ENCODE measurements at regions not wholly inside any gene's neighbourhood (a gene's known extent, or its start where the extent isn't known, plus 50 kb on each side); places are given as distances from the start of the nearest gene placed in this dataset.

DNA sequence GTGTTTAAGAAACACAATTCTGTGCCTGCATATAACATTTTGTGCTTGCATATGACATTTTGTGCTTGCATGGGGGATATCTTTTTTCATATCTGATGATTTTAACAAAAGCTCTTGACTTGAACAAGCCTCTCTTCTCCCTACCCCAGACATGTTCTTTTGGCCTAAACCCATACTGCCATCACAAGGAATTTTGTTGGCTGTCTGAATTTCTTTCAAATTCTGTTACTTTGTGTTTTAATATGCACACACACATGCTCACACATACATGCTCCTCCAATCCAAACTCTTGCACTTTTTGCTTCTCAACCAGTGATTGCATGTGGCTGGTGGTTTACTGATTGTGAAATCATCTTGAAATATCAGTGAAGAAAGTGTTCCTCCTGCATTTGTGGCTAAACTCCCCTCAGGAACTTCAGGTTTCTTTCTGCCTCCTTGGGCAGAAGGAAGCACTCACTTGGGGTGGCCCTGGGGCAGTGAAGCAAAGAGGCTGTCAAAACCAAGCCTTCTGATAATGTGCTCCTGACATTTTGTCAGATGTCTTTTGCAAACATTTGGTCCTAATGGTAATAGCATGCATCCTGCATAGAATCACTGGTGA, 377.2 kb upstream of the KLF4 start:
- Histone ChIP-seq H3K79me2 (ENCODE audit: insufficient read depth, low read length) (no peaks in the 10 kb centered on the region), H4K20me1 (ENCODE audit: insufficient read depth, low read length) (no peaks in the 10 kb centered on the region), H3K36me3 (replicated peaks in 1 of 2; ENCODE audit: control insufficient read depth in 1 of 2, insufficient read depth in 2 of 2, low read length in 2 of 2) (no peaks in the 10 kb centered on the region), H3K4me2 (replicated peaks; ENCODE audit: extremely low read depth, low read length, poor library complexity, severe bottlenecking) (peak overlapping the region; percentile 32), H3K4me1 (ENCODE audit: control insufficient read depth in 1 of 2, insufficient read depth in 2 of 2, low read length in 2 of 2) (peaks cover 78 to 87% of the 10 kb centered on the region in 2 donors), H3K27me3 (ENCODE audit: control insufficient read depth in 2 of 2, insufficient read depth in 2 of 2, low read length in 2 of 2) (no peaks in the 10 kb centered on the region), H3K9me3 (replicated peaks in 1 of 2; ENCODE audit: control insufficient read depth in 1 of 2, insufficient read depth in 1 of 2, low read length in 2 of 2) (no peaks in the 10 kb centered on the region), H3K27ac (ENCODE audit: low read depth in 1 of 2, low read length in 2 of 2) (peak overlapping the region; percentile 57 to 75), H3K9ac (ENCODE audit: insufficient read depth, low read length, poor library complexity, severe bottlenecking) (no peak overlapping the region), H2AFZ (ENCODE audit: insufficient read depth, low read depth, low read length, poor library complexity, severe bottlenecking) (no peak overlapping the region), H3K4me3 (replicated peaks in 1 of 3; ENCODE audit: low read depth in 2 of 3, low read length in 3 of 3) (peak overlapping the region in 1 of 3 experiments; percentile 21)
- TF ChIP-seq, protein P1, sequence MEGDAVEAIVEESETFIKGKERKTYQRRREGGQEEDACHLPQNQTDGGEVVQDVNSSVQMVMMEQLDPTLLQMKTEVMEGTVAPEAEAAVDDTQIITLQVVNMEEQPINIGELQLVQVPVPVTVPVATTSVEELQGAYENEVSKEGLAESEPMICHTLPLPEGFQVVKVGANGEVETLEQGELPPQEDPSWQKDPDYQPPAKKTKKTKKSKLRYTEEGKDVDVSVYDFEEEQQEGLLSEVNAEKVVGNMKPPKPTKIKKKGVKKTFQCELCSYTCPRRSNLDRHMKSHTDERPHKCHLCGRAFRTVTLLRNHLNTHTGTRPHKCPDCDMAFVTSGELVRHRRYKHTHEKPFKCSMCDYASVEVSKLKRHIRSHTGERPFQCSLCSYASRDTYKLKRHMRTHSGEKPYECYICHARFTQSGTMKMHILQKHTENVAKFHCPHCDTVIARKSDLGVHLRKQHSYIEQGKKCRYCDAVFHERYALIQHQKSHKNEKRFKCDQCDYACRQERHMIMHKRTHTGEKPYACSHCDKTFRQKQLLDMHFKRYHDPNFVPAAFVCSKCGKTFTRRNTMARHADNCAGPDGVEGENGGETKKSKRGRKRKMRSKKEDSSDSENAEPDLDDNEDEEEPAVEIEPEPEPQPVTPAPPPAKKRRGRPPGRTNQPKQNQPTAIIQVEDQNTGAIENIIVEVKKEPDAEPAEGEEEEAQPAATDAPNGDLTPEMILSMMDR (IDR thresholded peaks at IDR 0.05), result no peak
- intact Hi-C loops (cut with micrococcal nuclease), result no loop called here
- Mint-ChIP-seq H3K27me3 (ENCODE audit: low read depth in 3 of 3) (peaks cover 0 to 6% (median 0%) of the 10 kb centered on the region in 3 donors), H3K4me1 (peaks cover 80% of the 10 kb centered on the region), H3K4me3 (peak overlapping the region in 1 of 2 donors; percentile 35), H3K27ac (peak overlapping the region; percentile 80 to 91 (median 89)), H3K9me3 (peaks cover 0 to 2% (median 0%) of the 10 kb centered on the region in 7 donors), H3K36me3 (peaks cover 0 to 3% of the 10 kb centered on the region in 2 donors)
- DNase-seq, result peak; percentile 61 to 82 (median 73)

DNA sequence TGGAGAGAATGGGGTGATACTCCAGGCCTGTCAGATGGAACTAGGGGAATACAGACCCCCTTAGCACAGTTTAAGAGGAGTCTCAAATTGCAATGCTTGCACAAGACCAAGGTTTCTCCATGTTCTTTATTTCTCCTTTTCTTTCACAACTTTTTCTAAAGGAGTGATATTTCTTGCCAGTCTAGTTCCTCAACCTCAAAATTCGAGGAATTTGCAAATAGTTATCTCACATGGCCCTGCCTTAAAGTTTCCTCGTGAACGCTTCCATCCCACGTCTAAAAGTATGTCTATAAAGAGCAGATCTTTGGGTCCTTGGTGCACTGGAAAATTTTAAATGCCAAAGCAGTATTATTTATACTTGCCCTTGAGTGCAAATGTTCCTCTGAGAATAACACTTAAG, 373.8 kb upstream of the KLF4 start:
- intact Hi-C loops (cut with micrococcal nuclease), result no loop called here
- no CpG with 5 or more reads among the region's 4 CpGs for WGBS (ENCODE audit: insufficient coverage)
- Histone ChIP-seq H3K4me3 (replicated peaks in 1 of 3; ENCODE audit: low read depth in 2 of 3, low read length in 3 of 3) (peak overlapping the region in 1 of 3 experiments; percentile 33), H3K79me2 (ENCODE audit: insufficient read depth, low read length) (no peaks in the 10 kb centered on the region), H3K4me1 (ENCODE audit: control insufficient read depth in 1 of 2, insufficient read depth in 2 of 2, low read length in 2 of 2) (peaks cover 78 to 84% of the 10 kb centered on the region in 2 donors), H2AFZ (ENCODE audit: insufficient read depth, low read depth, low read length, poor library complexity, severe bottlenecking) (no peak overlapping the region), H3K9me3 (replicated peaks in 1 of 2; ENCODE audit: control insufficient read depth in 1 of 2, insufficient read depth in 1 of 2, low read length in 2 of 2) (peaks cover 0 to 3% of the 10 kb centered on the region in 2 donors), H4K20me1 (ENCODE audit: insufficient read depth, low read length) (no peaks in the 10 kb centered on the region), H3K36me3 (replicated peaks in 1 of 2; ENCODE audit: control insufficient read depth in 1 of 2, insufficient read depth in 2 of 2, low read length in 2 of 2) (no peaks in the 10 kb centered on the region), H3K27ac (ENCODE audit: low read depth in 1 of 2, low read length in 2 of 2) (peak overlapping the region; percentile 53 to 75), H3K9ac (ENCODE audit: insufficient read depth, low read length, poor library complexity, severe bottlenecking) (no peak overlapping the region), H3K4me2 (replicated peaks; ENCODE audit: extremely low read depth, low read length, poor library complexity, severe bottlenecking) (peak overlapping the region; percentile 33), H3K27me3 (ENCODE audit: control insufficient read depth in 2 of 2, insufficient read depth in 2 of 2, low read length in 2 of 2) (no peaks in the 10 kb centered on the region)
- peaks cover 0 to 7% (median 3%) of the 10 kb centered on the region in 7 donors for H3K9me3 Mint-ChIP-seq
- peaks cover 0 to 3% of the 10 kb centered on the region in 2 donors for H3K36me3 Mint-ChIP-seq
- peaks cover 0 to 4% (median 1%) of the 10 kb centered on the region in 3 donors for H3K27me3 Mint-ChIP-seq (ENCODE audit: low read depth in 3 of 3)
- DNase-seq, result peak in 2 of 3 donors; percentile 42 to 58
- H3K4me3 Mint-ChIP-seq, result peak overlapping the region in 1 of 2 donors; percentile 20
- H3K27ac Mint-ChIP-seq, result peak overlapping the region; percentile 82 to 96 (median 92)
- TF ChIP-seq, protein P1 (IDR thresholded peaks at IDR 0.05), result no peak
- peaks cover 77% of the 10 kb centered on the region for H3K4me1 Mint-ChIP-seq

All from CD14-positive monocyte (primary cell).